NCI-H2171 treated with DMSO at 0.1 percent for 48 hours (cell line): ENCODE measurements at regions not wholly inside any gene's neighbourhood (a gene's known extent, or its start where the extent isn't known, plus 50 kb on each side); places are given as distances from the start of the nearest gene placed in this dataset.
"Not testable (repeated sequence)": the region's sequence is repeated elsewhere in the genome, so short reads cannot be mapped to it uniquely, and the experiment has no call there.

Experiments used
- DNase-seq: peaks from one replicate; lab custom pipeline; 2025; lab: John Stamatoyannopoulos, UW

DNA sequence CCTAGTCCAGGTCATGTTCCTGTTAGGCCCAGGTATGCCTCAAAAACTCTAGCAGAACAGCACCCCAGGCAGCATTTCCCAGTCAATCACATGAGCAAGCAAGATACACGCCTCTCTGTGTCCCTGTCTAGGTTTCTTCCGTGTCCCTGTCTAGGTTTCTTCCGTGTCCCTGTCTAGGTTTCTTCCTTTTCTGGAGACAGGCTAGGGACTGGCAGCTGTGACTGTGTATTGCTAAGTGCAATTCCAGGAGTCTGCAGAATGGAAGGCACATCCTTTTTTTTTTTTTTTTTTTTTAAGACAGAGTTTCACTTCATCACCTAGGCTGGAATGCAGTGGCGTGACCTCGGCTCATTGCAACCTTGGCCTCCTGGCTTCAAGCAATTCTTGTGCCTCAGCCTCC, 77.6 kb downstream of the SETD4 start:
- no peak for DNase-seq

GRCh38 chr21:35981514-35982070, 78.7 kb downstream of the SETD4 start:
- DNase-seq: no peak

GRCh38 chr21:35980821-35981220, 79.5 kb downstream of the SETD4 start:
- no peak for DNase-seq

GRCh38 chr21:35977860-35978259, 82.5 kb downstream of the SETD4 start:
- not testable (repeated sequence) for DNase-seq

GRCh38 chr21:35976929-35977328, 83.4 kb downstream of the SETD4 start:
- no peak for DNase-seq

GRCh38 chr21:35976481-35976880, 83.8 kb downstream of the SETD4 start:
- DNase-seq: no peak

- no peak for DNase-seq
Measured at GRCh38 chr21:35974775-35975174, 85.6 kb downstream of the SETD4 start.

DNA sequence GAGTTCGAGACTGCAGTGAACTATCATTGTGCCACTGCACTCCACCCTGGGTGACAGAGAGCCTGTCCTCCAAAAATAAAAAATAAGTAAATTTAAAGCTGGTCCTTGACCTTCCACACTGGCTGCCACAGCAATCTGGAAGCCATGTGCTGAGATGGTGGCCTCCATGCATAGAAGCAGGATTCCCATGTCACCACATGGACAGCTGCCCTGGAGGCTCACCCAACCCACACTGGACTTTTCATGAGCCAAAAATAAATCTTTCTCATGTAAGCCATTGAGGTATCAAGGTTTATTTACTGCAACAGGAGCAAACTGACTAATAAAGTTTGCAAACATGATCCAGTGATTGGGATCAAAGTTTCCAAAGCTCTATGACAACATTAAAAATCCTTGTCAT, 88.5 kb downstream of the SETD4 start:
- DNase-seq: no peak

- no peak for DNase-seq
Measured at GRCh38 chr21:35969281-35969680, 91.0 kb downstream of the SETD4 start.

DNA sequence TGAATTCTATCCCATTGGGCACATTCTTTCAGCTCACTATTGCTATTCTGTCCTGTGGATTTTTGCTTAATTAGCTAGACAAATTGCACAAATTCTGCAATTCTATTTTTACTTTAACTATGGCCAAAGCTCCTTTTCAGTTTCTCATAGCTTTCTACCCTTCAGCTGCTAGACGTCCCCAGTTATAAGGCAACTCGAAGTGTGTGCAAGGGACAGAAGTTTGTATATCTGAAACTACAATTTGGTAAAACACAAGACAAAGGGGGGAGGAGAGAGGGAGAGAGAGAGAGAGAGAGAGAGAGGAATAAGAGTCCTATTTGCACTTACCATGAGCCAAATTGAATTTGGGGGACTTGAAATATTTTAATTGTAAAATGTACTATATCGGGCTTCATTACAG, 91.8 kb downstream of the SETD4 start:
- DNase-seq: no peak

DNA sequence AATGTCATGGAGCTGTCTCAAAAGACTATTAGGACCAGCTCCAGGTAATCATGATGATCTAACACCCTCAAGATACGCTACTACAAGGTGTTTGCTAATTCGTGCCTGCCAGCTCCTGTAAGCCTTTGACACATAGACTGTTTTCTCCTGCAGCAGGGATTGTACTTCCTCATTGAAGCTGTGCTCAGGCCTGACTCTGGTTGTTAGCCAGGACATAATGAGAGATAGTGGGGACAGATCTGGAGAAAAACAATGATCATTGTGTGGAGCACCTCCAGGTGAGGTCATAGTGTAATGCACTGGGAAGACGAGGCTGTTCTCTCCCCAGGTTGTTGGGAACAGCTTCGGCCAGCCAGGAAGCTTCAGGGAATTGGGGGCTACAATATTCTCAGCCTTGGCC, 94.6 kb downstream of the SETD4 start:
- DNase-seq: no peak

- DNase-seq: peak; percentile 38
Measured at GRCh38 chr21:35963920-35964451, 96.3 kb downstream of the SETD4 start.

DNA sequence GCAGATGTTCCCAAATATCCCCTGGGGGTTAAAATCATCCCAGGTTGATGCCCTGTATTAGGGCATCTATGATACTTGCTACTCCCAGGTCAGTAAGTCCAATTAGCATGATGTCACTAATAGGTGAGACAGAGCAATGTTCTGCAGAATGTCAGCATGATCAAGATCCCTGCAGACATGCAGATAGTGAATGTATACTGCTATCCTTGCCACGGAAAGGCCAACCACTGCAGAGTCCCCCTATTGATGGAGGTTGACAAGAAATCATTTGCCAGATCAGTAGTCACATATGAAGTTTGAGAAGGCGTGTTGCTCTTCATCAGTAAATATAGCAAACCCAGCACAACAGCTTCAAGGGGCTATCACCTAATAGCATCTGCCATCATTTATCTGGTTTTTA, 97.4 kb downstream of the SETD4 start:
- DNase-seq: no peak

GRCh38 chr21:35954066-35954465, 106.3 kb downstream of the SETD4 start:
- DNase-seq: no peak

DNA sequence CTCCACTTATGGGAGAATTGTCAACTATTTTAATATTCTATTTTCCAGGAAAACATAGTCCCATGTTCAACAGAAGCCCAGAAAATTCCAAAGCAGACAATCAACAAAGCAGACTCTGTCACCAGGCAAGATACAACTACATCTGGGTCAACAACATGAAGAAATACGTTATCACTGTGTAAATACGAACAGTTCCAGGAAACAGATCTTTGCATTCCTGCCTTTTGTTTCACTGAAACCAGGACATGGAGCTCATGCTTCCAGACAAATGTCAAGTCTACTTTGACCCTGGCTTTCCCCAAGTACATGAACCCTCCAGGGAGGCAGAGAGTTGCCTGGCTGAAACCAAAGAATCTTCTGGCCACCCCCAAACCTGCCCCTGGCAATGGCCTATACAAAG, 106.7 kb downstream of the SETD4 start:
- no peak for DNase-seq

GRCh38 chr21:35952651-35953340, 107.5 kb downstream of the SETD4 start:
- no peak for DNase-seq

- DNase-seq: no peak
Measured at GRCh38 chr21:35948982-35949381, 111.3 kb downstream of the SETD4 start.

- DNase-seq: no peak
Measured at GRCh38 chr21:35945089-35945671, 115.1 kb downstream of the SETD4 start.

DNA sequence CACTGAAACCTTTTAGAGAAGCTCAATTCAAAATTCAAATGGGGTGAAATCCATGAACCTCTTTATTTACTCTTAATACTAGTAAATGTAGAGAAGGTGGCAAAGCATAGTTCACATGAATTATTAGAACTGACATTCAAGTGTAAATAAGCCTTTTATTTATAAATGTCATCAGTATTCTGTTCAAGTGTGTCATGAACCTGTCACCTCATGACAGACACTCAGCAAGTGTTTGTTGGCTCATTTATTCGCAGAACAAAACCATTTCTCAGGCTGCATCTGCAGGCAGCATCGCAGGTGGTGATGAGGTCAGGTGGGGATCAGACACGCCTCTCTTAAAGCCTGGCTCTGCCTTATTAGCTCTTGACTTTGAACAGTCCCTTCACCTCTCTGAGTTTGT, 116.6 kb downstream of the SETD4 start:
- no peak for DNase-seq

DNA sequence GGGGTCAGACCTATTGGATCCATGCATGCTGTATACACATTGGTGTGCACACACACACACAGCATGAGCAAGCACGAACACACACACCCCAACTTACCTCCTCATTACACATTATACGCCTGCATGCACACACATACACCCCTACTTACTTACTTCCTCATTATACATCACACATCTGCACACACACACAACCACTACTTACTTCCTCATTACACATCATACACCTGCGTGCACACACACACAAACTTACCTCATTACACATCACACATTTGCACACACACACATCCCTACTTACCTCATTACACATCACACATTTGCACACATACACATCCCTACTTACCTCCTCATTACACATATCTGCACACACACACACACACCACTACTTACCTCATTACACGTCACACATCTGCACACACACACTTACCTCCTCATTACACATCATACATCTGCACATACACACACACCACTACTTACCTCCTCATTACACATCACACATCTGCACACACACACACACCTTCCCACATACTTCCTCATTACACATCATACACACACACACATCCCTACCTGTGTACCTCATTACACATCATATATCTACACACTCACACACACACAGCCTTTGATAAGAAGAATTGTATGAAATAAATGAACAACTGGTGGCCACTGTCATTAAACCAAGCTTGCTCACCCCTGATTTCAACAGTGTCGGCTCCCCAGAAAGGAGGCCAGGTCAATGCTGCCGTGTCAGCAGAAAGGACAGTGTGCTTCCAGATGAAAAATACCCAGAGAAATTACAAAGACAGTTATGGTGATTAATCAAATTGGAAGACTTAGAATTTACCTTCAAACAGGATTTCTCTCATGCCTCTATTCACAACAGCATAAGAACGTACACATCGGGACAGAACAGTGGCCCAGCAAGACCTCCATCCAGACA, 117.8 kb downstream of the SETD4 start:
- DNase-seq: no peak

DNA sequence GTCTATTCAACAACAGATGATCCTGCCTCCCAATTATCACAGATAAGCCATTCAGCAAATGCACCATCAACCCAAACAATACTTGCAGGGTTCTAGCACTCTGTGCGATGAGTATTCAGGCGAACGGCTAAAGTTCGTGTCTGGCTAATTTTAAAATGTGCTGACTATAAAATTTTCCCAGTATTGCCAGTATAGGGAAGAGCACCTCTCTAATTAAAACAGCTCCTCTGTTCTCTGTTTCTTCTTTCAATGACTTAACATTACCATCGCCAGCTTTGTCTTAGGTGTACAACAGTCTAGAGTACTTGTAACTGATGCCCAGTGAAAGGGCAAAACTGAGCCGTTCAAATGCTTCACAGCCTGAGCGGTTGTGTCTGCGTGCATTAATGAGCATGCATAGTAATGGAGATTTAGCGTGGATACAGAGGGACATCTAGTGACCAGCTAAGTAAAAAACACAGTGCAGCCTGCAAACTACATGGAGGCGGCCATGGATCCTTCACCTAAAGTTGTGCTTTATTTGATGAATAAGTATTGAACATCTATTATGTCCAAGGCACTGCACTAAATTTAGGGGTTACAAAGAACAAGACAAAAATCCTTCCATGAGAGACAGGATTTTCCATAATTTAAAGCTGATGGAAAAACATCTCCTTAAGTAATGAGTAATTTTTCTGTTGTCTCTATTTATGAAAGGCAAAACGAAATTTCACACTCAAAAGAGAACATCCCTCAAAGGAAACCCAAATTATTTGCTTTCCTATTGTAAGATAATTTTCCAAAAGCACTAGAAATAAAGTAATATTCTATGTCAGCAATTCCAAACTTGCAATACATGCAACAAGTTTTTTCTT, 120.0 kb downstream of the SETD4 start:
- peak; percentile 19 for DNase-seq
